Tibial artery (tissue), 4 donors: ENCODE measurements at regions not wholly inside any gene's neighbourhood (a gene's known extent, or its start where the extent isn't known, plus 50 kb on each side); places are given as distances from the start of the nearest gene placed in this dataset.

Source experiments
- DNase-seq, 2 donors: peaks; one replicate each; pipeline ENCODE4 v3.0.0-alpha.2; 2019
- H3K27ac ChIP-seq, 2 donors: fragments of 200-600 bp; sonication (generic) in 1 of 2; 1 replicate in 1 of 2; 2 replicates in 1 of 2; pipeline ENCODE4 v1.5.1; 2018 to 2019; ENCODE audit warnings: mild to moderate bottlenecking in 1 of 2
- H3K27me3 ChIP-seq, 2 donors: fragments of 200-600 bp; sonication (generic) in 1 of 2; one replicate each; pipeline versions ENCODE4 v1.5.1 to v1.6.0; 2016 to 2019
- H3K36me3 ChIP-seq, 3 donors: fragments of 200-600 bp; sonication (generic) in 2 of 3; one replicate each; pipeline ENCODE4 v1.5.1; 2016 to 2019; ENCODE audit warnings: mild to moderate bottlenecking in 2 of 3
- H3K4me1 ChIP-seq, 4 donors: fragments of 200-600 bp; sonication (generic) in 2 of 4; 1 replicate in 3 of 4; 2 replicates in 1 of 4; pipeline ENCODE4 v1.5.1; 2016 to 2019
- H3K4me3 ChIP-seq, 2 donors: fragments of 200-600 bp; sonication (generic) in 1 of 2; 1 replicate in 1 of 2; 2 replicates in 1 of 2; pipeline ENCODE4 v1.5.1; 2018 to 2019; ENCODE audit warnings: mild to moderate bottlenecking in 2 of 2
- H3K9me3 ChIP-seq, 3 donors: fragments of 200-600 bp; sonication (generic) in 1 of 3; one replicate each; pipeline ENCODE4 v1.5.1; 2016 to 2019
- intact Hi-C: fragments of 100-400 bp; cut with DNase I; formaldehyde crosslinking; loops from one replicate; pipeline ENCODE4 v1.15.0; 2023; ENCODE audit warnings: low total_unique reads
- TF ChIP-seq, protein P1 (sequence below), 2 experiments: fragments of 200-600 bp in 1 of 2; fragments of 450-650 bp in 1 of 2; IDR thresholded peaks; one replicate each; pipeline ENCODE4 v1.5.1; 2017 to 2019; ENCODE audit warnings: antibody characterized with exemption in 2 of 2, mild to moderate bottlenecking in 1 of 2, moderate library complexity in 1 of 2

DNA sequence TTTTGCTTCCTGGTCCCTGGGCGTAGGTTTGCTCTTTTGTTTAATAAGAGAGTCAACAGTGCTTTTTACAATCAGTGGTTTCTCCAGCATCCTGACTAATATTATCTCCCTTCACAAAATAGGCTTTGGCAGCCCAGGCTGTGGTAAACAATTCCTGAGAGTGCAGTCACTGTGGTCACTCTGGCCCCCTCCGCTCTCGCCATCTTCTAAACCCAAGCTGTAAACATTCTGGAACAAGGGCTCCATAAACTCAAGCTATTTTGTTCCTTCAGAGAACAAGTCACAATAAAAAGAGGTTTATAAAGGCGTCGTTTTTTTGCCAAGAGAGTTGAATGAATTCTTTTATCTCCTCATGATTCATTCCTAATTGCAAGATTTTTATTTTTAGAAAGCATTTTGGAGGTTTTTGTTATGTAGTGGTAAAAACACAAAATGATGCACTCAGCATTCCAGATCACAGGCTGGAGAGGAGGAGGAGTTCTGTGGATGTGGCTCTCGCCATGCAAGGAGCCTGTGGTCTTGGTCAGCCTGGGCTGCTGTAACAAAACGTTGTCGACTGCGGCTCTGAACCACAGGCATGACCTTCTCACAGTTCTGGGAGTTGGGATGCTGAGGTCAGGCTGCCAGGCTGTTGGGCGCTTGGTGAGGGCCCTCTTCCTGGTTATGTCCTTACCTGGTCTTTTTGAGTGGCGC lies 486.4 kb upstream of the FAT1 start:
- intact Hi-C loops = no loop called here
- DNase-seq = peak in 1 of 2 donors; percentile 42
- TF ChIP-seq, protein P1, sequence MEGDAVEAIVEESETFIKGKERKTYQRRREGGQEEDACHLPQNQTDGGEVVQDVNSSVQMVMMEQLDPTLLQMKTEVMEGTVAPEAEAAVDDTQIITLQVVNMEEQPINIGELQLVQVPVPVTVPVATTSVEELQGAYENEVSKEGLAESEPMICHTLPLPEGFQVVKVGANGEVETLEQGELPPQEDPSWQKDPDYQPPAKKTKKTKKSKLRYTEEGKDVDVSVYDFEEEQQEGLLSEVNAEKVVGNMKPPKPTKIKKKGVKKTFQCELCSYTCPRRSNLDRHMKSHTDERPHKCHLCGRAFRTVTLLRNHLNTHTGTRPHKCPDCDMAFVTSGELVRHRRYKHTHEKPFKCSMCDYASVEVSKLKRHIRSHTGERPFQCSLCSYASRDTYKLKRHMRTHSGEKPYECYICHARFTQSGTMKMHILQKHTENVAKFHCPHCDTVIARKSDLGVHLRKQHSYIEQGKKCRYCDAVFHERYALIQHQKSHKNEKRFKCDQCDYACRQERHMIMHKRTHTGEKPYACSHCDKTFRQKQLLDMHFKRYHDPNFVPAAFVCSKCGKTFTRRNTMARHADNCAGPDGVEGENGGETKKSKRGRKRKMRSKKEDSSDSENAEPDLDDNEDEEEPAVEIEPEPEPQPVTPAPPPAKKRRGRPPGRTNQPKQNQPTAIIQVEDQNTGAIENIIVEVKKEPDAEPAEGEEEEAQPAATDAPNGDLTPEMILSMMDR (IDR thresholded peaks at IDR 0.05) = no peak
- no peaks in the 10 kb centered on the region for H3K36me3 ChIP-seq
- H3K9me3 ChIP-seq = no peaks in the 10 kb centered on the region
- peaks cover 0 to 11% (median 0%) of the 10 kb centered on the region in 4 donors for H3K4me1 ChIP-seq
- H3K4me3 ChIP-seq = no peak overlapping the region
- peak overlapping the region in 1 of 2 donors; percentile 26 for H3K27ac ChIP-seq
- no peaks in the 10 kb centered on the region for H3K27me3 ChIP-seq

DNA sequence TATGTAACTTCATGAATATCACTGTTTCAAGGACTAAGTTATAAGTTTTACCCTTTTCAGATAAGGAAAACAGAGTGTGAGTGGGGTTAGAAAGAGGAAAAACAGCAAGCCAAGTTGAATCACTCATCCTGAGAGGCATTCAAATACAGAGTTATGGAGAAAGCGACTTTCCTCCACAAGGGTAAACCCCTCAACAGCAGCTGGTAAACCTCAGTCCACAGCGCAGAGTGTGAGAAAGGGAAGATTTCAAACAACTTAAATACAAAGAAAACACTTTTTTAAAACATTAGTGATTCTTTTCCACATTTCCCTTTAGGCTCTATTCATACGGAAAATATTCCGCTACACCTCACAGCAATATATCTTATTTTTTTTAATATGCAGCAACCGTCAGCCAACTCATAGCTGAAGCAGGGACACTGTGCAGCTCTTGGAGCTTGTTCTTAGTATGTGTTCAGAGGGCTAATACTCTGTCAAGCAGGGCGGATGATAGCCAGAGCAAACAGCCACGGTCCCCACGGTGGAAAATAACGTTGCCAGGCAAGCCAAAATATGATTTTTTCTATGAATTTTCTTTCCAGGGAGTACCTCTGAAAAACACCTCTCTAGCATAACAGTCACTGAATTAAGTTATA lies 488.9 kb upstream of the FAT1 start:
- H3K27me3 ChIP-seq = no peaks in the 10 kb centered on the region
- TF ChIP-seq, protein P1 (IDR thresholded peaks at IDR 0.05) = no peak
- no peak overlapping the region for H3K27ac ChIP-seq
- peaks cover 0 to 11% (median 0%) of the 10 kb centered on the region in 4 donors for H3K4me1 ChIP-seq
- intact Hi-C loops = no loop called here
- no peak for DNase-seq
- H3K9me3 ChIP-seq = no peaks in the 10 kb centered on the region
- no peak overlapping the region for H3K4me3 ChIP-seq
- H3K36me3 ChIP-seq = no peaks in the 10 kb centered on the region

DNA sequence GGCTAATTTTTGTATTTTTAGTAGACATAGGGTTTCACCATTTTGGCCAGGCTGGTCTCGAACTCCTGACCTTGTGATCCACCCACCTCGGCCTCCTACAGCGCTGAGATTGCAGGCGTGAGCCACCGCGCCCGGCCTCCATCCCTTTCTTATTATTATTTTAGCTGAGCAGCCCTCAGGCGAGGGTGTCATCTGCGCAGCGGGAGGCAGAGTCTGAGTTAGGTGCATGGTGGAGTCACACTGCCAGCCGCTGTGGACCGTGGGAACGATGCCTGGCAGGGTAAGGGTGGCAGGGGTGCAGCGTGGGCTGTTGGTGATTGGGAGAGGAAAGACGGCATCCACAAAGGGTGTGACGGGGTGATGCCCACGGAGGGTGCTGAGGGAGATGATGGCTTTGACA lies 491.8 kb upstream of the FAT1 start:
- TF ChIP-seq, protein P1 (IDR thresholded peaks at IDR 0.05) = no peak
- intact Hi-C loops = no loop called here
- H3K4me1 ChIP-seq = peaks cover 0 to 3% (median 0%) of the 10 kb centered on the region in 4 donors
- H3K36me3 ChIP-seq = no peaks in the 10 kb centered on the region
- no peak overlapping the region for H3K4me3 ChIP-seq
- DNase-seq = no peak
- no peaks in the 10 kb centered on the region for H3K27me3 ChIP-seq
- no peak overlapping the region for H3K27ac ChIP-seq
- H3K9me3 ChIP-seq = no peaks in the 10 kb centered on the region

DNA sequence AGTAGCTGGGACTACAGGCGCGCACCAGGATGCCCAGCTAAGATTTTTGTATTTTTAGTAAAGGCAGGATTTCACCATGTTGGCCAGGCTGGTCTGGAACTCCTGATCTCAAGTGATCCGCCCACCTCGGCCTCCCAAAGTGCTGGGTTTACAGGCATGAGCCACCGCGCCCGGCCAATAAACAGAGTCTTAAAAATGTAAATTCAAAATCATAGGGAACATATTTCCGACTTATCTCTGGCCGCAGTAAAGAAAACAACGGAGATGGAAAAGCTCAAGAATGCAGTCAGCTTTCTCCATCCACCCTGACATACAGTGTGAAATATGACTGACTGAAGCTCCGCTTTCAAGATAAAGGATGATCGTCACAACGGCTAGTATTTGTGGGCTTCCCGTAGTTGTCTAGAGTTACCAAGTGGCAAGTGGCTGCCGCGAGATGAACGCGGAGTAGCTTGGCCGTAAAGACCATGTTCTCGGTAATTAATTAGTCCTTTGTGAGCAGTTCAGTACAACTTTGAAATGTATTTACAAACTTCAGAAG lies 495.1 kb upstream of the FAT1 start:
- H3K4me1 ChIP-seq = no peaks in the 10 kb centered on the region
- H3K4me3 ChIP-seq = peak overlapping the region in 1 of 2 donors; percentile 6
- intact Hi-C loops = no loop called here
- H3K9me3 ChIP-seq = no peaks in the 10 kb centered on the region
- no peaks in the 10 kb centered on the region for H3K36me3 ChIP-seq
- no peaks in the 10 kb centered on the region for H3K27me3 ChIP-seq
- DNase-seq = no peak
- H3K27ac ChIP-seq = no peak overlapping the region
- TF ChIP-seq, protein P1 (IDR thresholded peaks at IDR 0.05) = no peak

DNA sequence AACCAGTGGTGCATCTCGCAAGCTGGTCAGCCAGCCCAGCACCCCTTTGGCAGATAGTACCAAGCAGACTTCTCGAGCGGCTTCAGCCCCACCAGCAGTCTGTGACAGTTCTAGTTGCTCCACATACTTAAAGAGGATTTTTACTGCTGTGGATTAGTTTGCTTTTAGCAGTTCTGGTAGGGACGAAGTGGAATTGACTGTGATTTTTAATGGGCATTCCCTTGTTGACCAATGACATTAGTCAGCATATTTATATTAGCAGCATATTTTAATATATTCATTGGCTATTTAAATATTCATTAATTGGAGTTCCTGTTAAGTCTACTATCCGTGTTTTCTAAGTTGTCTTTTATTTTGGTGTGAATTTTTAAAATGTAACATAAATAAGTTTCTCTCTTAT lies 500.9 kb upstream of the FAT1 start:
- intact Hi-C loops = no loop called here
- H3K9me3 ChIP-seq = no peaks in the 10 kb centered on the region
- no peak for DNase-seq

More for the DNA sequence above, 500.9 kb upstream of the FAT1 start:
- Histone ChIP-seq H3K4me1 (no peaks in the 10 kb centered on the region), H3K27ac (no peak overlapping the region), H3K36me3 (no peaks in the 10 kb centered on the region), H3K27me3 (no peaks in the 10 kb centered on the region), H3K4me3 (no peak overlapping the region)
- TF ChIP-seq, protein P1 (IDR thresholded peaks at IDR 0.05) = no peak
